GM18951 (cell line): ENCODE measurements at regions not wholly inside any gene's neighbourhood (a gene's known extent, or its start where the extent isn't known, plus 50 kb on each side); places are given as distances from the start of the nearest gene placed in this dataset.

Source experiments
- POLR2A ChIP-seq: IDR thresholded peaks from 4 replicates; pipeline ENCODE4 v1.6.1; 2011; ENCODE audit warnings: mild to moderate bottlenecking; ENCODE audit not compliant: insufficient read length, insufficient read depth; ENCODE audit errors: extremely low read depth
- in situ Hi-C: fragments of 300-500 bp; cut with MboI; formaldehyde crosslinking; loops from one replicate; pipeline ENCODE4 v1.12.0; 2022; ENCODE audit warnings: low sequenced_read_pairs, mixed read lengths, inconsistent platforms; ENCODE audit not compliant: unreplicated experiment

- in situ Hi-C loops, result no loop called here
- no peak for TF ChIP-seq POLR2A
Observed at GRCh38 chr6:133093956-133094355, 147.2 kb upstream of the EYA4 start.

GRCh38 chr6:133097208-133097607 lies 143.9 kb upstream of the EYA4 start:
- TF ChIP-seq POLR2A, result no peak
- in situ Hi-C loops, result no loop called here

GRCh38 chr6:133099573-133099972 lies 141.6 kb upstream of the EYA4 start:
- no peak for TF ChIP-seq POLR2A
- in situ Hi-C loops, result no loop called here

- in situ Hi-C loops, result no loop called here
- no peak for TF ChIP-seq POLR2A
Observed at GRCh38 chr6:133100865-133101264, 140.3 kb upstream of the EYA4 start.

GRCh38 chr6:133101790-133102189 lies 139.4 kb upstream of the EYA4 start:
- no peak for TF ChIP-seq POLR2A
- in situ Hi-C loops, result no loop called here

- no peak for TF ChIP-seq POLR2A
- in situ Hi-C loops, result no loop called here
Observed at GRCh38 chr6:133106934-133107333, 134.2 kb upstream of the EYA4 start.

- in situ Hi-C loops, result no loop called here
- no peak for TF ChIP-seq POLR2A
Observed at GRCh38 chr6:133108419-133108818, 132.7 kb upstream of the EYA4 start.

GRCh38 chr6:133114973-133115372 lies 126.2 kb upstream of the EYA4 start:
- TF ChIP-seq POLR2A, result no peak

GRCh38 chr6:133115946-133116345 lies 125.2 kb upstream of the EYA4 start:
- in situ Hi-C loops, result no loop called here
- no peak for TF ChIP-seq POLR2A

More at GRCh38 chr6:133114973-133115372, 126.2 kb upstream of the EYA4 start:
- in situ Hi-C loops, result no loop called here

- TF ChIP-seq POLR2A, result no peak
- in situ Hi-C loops, result no loop called here
Observed at GRCh38 chr6:133128191-133128590, 113.0 kb upstream of the EYA4 start.

GRCh38 chr6:133129556-133129955 lies 111.6 kb upstream of the EYA4 start:
- no peak for TF ChIP-seq POLR2A
- in situ Hi-C loops, result no loop called here

- in situ Hi-C loops, result no loop called here
- TF ChIP-seq POLR2A, result no peak
Observed at GRCh38 chr6:133130863-133131262, 110.3 kb upstream of the EYA4 start.

- in situ Hi-C loops, result no loop called here
- no peak for TF ChIP-seq POLR2A
Observed at GRCh38 chr6:133131621-133132465, 109.3 kb upstream of the EYA4 start.

- TF ChIP-seq POLR2A, result no peak
- in situ Hi-C loops, result no loop called here
Observed at GRCh38 chr6:133132466-133132971, 108.6 kb upstream of the EYA4 start.
